NCI-H2081 treated with DMSO at 0.1 percent for 48 hours (cell line): ENCODE measurements at regions not wholly inside any gene's neighbourhood (a gene's known extent, or its start where the extent isn't known, plus 50 kb on each side); places are given as distances from the start of the nearest gene placed in this dataset.

Experiments
- DNase-seq: peaks from one replicate; lab custom pipeline; 2025; lab: John Stamatoyannopoulos, UW

GRCh38 chr7:94236960-94237359 lies 157.7 kb upstream of the COL1A2 start:
- DNase-seq, result no peak

- no peak for DNase-seq
These were observed 157.3 kb upstream of the COL1A2 start for GRCh38 chr7:94237417-94237816.

- DNase-seq, result no peak
These were observed 154.9 kb upstream of the COL1A2 start for GRCh38 chr7:94239661-94240234.

GRCh38 chr7:94240902-94241301 lies 153.8 kb upstream of the COL1A2 start:
- DNase-seq, result no peak

GRCh38 chr7:94241402-94241925 lies 153.2 kb upstream of the COL1A2 start:
- no peak for DNase-seq

GRCh38 chr7:94243066-94243711 lies 151.5 kb upstream of the COL1A2 start:
- no peak for DNase-seq

GRCh38 chr7:94244760-94245159 lies 149.9 kb upstream of the COL1A2 start:
- no peak for DNase-seq

- no peak for DNase-seq
These were observed 149.2 kb upstream of the COL1A2 start for GRCh38 chr7:94245500-94245899.

GRCh38 chr7:94247970-94248369 lies 146.7 kb upstream of the COL1A2 start:
- no peak for DNase-seq

- no peak for DNase-seq
These were observed 145.1 kb upstream of the COL1A2 start for GRCh38 chr7:94249631-94250030.

- no peak for DNase-seq
These were observed 144.6 kb upstream of the COL1A2 start for GRCh38 chr7:94250124-94250523.

GRCh38 chr7:94250987-94251386 lies 143.7 kb upstream of the COL1A2 start:
- DNase-seq, result no peak

- no peak for DNase-seq
These were observed 142.6 kb upstream of the COL1A2 start for GRCh38 chr7:94252124-94252523.

- DNase-seq, result no peak
These were observed 141.7 kb upstream of the COL1A2 start for GRCh38 chr7:94252971-94253370.

GRCh38 chr7:94253686-94254085 lies 141.0 kb upstream of the COL1A2 start:
- no peak for DNase-seq

GRCh38 chr7:94258418-94259300 lies 136.0 kb upstream of the COL1A2 start:
- DNase-seq, result no peak

- DNase-seq, result no peak
These were observed 133.6 kb upstream of the COL1A2 start for GRCh38 chr7:94261067-94261466.

GRCh38 chr7:94264756-94265155 lies 129.9 kb upstream of the COL1A2 start:
- DNase-seq, result no peak

GRCh38 chr7:94265456-94265855 lies 129.2 kb upstream of the COL1A2 start:
- no peak for DNase-seq

GRCh38 chr7:94266238-94266644 lies 128.5 kb upstream of the COL1A2 start:
- no peak for DNase-seq

- DNase-seq, result no peak
These were observed 123.9 kb upstream of the COL1A2 start for GRCh38 chr7:94270772-94271171.

- no peak for DNase-seq
These were observed 121.7 kb upstream of the COL1A2 start for GRCh38 chr7:94272821-94273583.
